Bronchial epithelial cell (primary cell): ENCODE measurements at regions not wholly inside any gene's neighbourhood (a gene's known extent, or its start where the extent isn't known, plus 50 kb on each side); places are given as distances from the start of the nearest gene placed in this dataset.

ENCODE experiments used
- DNase-seq: peaks from one replicate; pipeline ENCODE4 v3.0.0-alpha.2; 2010; ENCODE audit warnings: low read depth
- FAIRE-seq: peaks from 2 replicates; lab custom pipeline; 2011; peaks lifted over from hg19 to GRCh38; lab: Jason Lieb, UNC
- H3K27me3 ChIP-seq: 2 replicates; pipeline ENCODE4 v1.5.1; 2011; ENCODE audit warnings: low read length; ENCODE audit not compliant: control insufficient read depth, insufficient read depth
- H3K36me3 ChIP-seq: 2 replicates; pipeline ENCODE4 v1.5.1; 2011; ENCODE audit warnings: low read length; ENCODE audit not compliant: control insufficient read depth, insufficient read depth
- H3K4me3 ChIP-seq: 2 replicates; pipeline ENCODE4 v1.5.1; 2011; ENCODE audit warnings: mild to moderate bottlenecking, low read depth, low read length, control low read depth
- TF ChIP-seq, protein P1 (sequence below): IDR thresholded peaks from 2 replicates; pipeline ENCODE4 v1.5.1; 2011; ENCODE audit warnings: mild to moderate bottlenecking, moderate library complexity, low read length, control low read depth, inconsistent platforms; ENCODE audit not compliant: insufficient read depth, severe bottlenecking

DNA sequence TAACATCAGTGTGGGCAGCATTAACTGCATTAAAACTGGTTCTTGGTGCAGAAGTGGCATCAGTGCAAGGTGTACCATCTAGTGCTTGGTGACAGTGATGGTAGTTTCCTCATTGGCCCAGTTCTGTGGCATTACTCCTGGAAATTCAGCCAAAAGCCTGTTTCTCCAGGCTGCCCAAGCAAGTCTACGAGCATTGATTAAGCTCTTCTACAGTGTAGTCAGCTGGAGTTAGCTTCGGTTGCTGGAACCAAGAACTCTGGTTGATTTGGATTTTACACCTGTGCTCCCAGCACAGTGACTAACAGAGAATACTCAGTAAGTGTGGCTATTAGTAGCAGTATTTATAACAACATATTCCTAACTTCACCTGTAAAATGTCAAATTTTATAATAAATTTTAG, 84.9 kb upstream of the ZDHHC17 start:
- TF ChIP-seq, protein P1, sequence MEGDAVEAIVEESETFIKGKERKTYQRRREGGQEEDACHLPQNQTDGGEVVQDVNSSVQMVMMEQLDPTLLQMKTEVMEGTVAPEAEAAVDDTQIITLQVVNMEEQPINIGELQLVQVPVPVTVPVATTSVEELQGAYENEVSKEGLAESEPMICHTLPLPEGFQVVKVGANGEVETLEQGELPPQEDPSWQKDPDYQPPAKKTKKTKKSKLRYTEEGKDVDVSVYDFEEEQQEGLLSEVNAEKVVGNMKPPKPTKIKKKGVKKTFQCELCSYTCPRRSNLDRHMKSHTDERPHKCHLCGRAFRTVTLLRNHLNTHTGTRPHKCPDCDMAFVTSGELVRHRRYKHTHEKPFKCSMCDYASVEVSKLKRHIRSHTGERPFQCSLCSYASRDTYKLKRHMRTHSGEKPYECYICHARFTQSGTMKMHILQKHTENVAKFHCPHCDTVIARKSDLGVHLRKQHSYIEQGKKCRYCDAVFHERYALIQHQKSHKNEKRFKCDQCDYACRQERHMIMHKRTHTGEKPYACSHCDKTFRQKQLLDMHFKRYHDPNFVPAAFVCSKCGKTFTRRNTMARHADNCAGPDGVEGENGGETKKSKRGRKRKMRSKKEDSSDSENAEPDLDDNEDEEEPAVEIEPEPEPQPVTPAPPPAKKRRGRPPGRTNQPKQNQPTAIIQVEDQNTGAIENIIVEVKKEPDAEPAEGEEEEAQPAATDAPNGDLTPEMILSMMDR: no peak
- H3K4me3 ChIP-seq: no peak overlapping the region
- H3K36me3 ChIP-seq: no peaks in the 10 kb centered on the region
- H3K27me3 ChIP-seq: no peaks in the 10 kb centered on the region
- FAIRE-seq (no peak), DNase-seq (no peak)

DNA sequence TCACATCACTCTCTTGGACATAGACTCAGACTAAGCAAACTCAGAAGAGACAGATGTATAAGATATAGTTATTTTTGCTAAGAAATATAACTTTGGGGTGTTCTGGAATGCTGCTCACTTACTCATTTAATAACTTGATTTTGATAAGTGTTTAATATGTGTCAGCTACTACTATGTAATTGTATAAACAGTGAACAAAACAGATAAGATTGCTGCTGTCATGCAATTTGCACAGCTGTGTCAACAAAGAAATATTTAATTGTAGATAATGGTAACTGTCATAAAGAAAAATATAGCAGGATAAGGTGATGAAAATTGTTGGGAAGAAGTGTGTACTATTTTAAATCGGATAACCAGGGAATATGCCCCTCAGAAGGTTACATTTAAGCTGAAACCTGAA, 84.1 kb upstream of the ZDHHC17 start:
- H3K4me3 ChIP-seq: no peak overlapping the region
- no peaks in the 10 kb centered on the region for H3K27me3 ChIP-seq
- DNase-seq: peak; percentile 23
- TF ChIP-seq, protein P1: no peak
- no peaks in the 10 kb centered on the region for H3K36me3 ChIP-seq
- no peak for FAIRE-seq

DNA sequence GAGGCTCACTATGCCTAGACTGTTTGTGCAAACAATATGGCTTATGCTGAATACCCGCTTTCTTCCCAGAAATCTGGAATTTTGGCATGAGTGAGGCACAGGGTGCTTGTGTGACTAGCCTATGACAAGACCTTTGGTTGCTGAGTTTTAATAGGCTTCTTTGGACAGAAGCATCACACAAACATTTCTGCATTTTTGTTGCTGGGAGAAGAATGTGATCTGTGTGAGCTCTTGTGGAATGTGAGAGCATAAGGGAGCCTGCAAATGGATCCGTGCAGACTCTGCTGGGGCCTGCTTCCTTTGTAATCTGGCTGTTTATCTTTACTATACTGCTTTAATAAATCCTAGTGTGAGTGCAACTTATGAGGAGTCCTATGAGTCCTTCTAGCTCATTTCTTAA, 83.0 kb upstream of the ZDHHC17 start:
- TF ChIP-seq, protein P1: no peak
- no peaks in the 10 kb centered on the region for H3K27me3 ChIP-seq
- DNase-seq (no peak), FAIRE-seq (no peak)
- no peaks in the 10 kb centered on the region for H3K36me3 ChIP-seq
- no peak overlapping the region for H3K4me3 ChIP-seq

DNA sequence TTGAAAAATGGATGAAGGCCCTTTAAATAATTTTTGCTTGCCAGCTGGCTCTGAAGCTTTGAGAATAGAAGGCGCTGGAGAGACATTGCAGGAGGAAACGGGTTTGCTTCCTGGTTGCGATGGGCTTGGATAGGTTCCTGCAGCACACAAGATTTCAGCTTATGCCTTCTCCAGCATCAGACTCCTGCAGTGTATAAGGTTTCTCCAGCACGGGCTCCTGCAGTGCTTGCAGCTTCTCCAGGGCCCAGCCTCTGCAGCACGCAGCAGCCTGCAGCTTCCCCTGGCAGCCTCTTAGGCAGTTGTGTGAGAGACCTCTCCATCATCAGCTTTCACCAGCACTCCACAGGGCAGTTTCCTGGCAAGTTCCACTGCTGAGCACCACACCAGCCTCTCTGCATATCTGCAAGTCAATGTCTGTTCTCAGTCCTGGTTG, 78.7 kb upstream of the ZDHHC17 start:
- H3K4me3 ChIP-seq: no peak overlapping the region
- no peaks in the 10 kb centered on the region for H3K27me3 ChIP-seq
- TF ChIP-seq, protein P1: no peak
- DNase-seq (no peak), FAIRE-seq (no peak)
- no peaks in the 10 kb centered on the region for H3K36me3 ChIP-seq

DNA sequence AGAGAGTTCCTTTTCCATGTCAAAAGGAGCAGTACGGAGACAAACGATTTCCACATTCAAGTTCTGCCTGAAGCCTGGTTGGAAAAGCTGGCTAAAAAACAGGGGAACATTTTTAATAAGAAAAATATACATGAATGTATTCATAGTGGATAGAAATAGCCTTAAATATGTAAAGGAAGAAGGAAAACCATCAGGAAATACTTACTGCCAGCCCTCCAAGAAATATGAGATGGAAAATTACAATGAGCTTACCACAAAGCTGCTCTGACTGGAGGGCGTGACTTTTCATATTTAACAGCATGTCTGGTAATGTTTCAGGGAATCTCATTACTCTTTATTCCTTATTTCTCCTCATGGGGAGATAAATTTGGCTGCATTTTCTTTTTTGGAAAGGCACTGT, 75.9 kb upstream of the ZDHHC17 start:
- DNase-seq: no peak
- Histone ChIP-seq H3K4me3 (no peak overlapping the region), H3K36me3 (no peaks in the 10 kb centered on the region), H3K27me3 (no peaks in the 10 kb centered on the region)
- TF ChIP-seq, protein P1: no peak
- FAIRE-seq: no peak

DNA sequence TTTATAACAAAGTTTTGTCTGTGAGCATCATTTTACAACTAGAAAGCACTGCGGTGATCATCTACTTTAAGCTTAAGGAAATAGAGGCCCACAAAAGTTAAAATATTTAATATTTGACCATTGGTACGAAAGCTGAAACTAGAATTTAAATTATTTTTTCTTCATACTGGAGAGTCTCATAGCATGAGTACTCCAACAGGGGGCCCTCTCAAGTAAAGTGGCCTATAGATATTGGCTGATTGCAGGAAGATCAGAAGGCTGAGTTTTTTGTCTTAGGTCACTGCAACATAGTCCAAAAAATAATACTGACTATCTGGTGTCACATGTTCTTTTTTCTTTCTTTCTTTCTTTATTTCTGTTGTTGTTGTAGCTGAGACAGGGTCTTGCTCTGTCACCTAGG, 75.3 kb upstream of the ZDHHC17 start:
- Histone ChIP-seq H3K36me3 (no peaks in the 10 kb centered on the region), H3K4me3 (no peak overlapping the region), H3K27me3 (no peaks in the 10 kb centered on the region)
- DNase-seq (no peak), FAIRE-seq (peak; percentile 32)
- TF ChIP-seq, protein P1: no peak
